T follicular helper cell (primary cell): ENCODE measurements at regions not wholly inside any gene's neighbourhood (a gene's known extent, or its start where the extent isn't known, plus 50 kb on each side); places are given as distances from the start of the nearest gene placed in this dataset.
"Not testable (repeated sequence)": the region's sequence is repeated elsewhere in the genome, so short reads cannot be mapped to it uniquely, and the experiment has no call there.

Experiments
- DNase-seq: peaks from one replicate; pipeline ENCODE4 v3.0.0-alpha.2; 2020; ENCODE audit warnings: low read depth

- no peak for DNase-seq
These were observed 518.4 kb downstream of the CCSER2 start for GRCh38 chr10:84846658-84847316.

GRCh38 chr10:84848967-84849366 lies 520.6 kb downstream of the CCSER2 start:
- no peak for DNase-seq

- no peak for DNase-seq
These were observed 522.4 kb downstream of the CCSER2 start for GRCh38 chr10:84850826-84851225.

- DNase-seq = no peak
These were observed 526.0 kb downstream of the CCSER2 start for GRCh38 chr10:84854439-84854838.

- DNase-seq = no peak
These were observed 532.5 kb downstream of the CCSER2 start for GRCh38 chr10:84860855-84861254.

- no peak for DNase-seq
These were observed 534.2 kb downstream of the CCSER2 start for GRCh38 chr10:84862551-84862950.

- no peak for DNase-seq
These were observed 535.3 kb downstream of the CCSER2 start for GRCh38 chr10:84863675-84864074.

- no peak for DNase-seq
These were observed 548.0 kb downstream of the CCSER2 start for GRCh38 chr10:84876116-84876999.

- DNase-seq = no peak
These were observed 551.6 kb downstream of the CCSER2 start for GRCh38 chr10:84879991-84880390.

- DNase-seq = not testable (repeated sequence)
These were observed 553.3 kb downstream of the CCSER2 start for GRCh38 chr10:84881696-84882095.

GRCh38 chr10:84890706-84891105 lies 562.3 kb downstream of the CCSER2 start:
- no peak for DNase-seq

GRCh38 chr10:84891631-84892030 lies 563.2 kb downstream of the CCSER2 start:
- no peak for DNase-seq

- no peak for DNase-seq
These were observed 567.2 kb downstream of the CCSER2 start for GRCh38 chr10:84895541-84895940.

GRCh38 chr10:84896909-84897308 lies 568.5 kb downstream of the CCSER2 start:
- DNase-seq = no peak

- no peak for DNase-seq
These were observed 570.9 kb downstream of the CCSER2 start for GRCh38 chr10:84899268-84899667.

GRCh38 chr10:84900141-84900540 lies 571.8 kb downstream of the CCSER2 start:
- no peak for DNase-seq

- DNase-seq = no peak
These were observed 573.5 kb downstream of the CCSER2 start for GRCh38 chr10:84901885-84902284.

- DNase-seq = no peak
These were observed 574.2 kb downstream of the CCSER2 start for GRCh38 chr10:84902553-84902952.

GRCh38 chr10:84903320-84903719 lies 574.9 kb downstream of the CCSER2 start:
- DNase-seq = no peak

- no peak for DNase-seq
These were observed 579.1 kb downstream of the CCSER2 start for GRCh38 chr10:84907461-84908009.

GRCh38 chr10:84908491-84908890 lies 580.1 kb downstream of the CCSER2 start:
- no peak for DNase-seq

- DNase-seq = no peak
These were observed 593.3 kb downstream of the CCSER2 start for GRCh38 chr10:84921701-84922100.

- DNase-seq = no peak
These were observed 595.7 kb downstream of the CCSER2 start for GRCh38 chr10:84924131-84924530.
